ENCODE measurements at regions not wholly inside any gene's neighbourhood (a gene's known extent, or its start where the extent isn't known, plus 50 kb on each side); places are given as distances from the start of the nearest gene placed in this dataset.

DNA sequence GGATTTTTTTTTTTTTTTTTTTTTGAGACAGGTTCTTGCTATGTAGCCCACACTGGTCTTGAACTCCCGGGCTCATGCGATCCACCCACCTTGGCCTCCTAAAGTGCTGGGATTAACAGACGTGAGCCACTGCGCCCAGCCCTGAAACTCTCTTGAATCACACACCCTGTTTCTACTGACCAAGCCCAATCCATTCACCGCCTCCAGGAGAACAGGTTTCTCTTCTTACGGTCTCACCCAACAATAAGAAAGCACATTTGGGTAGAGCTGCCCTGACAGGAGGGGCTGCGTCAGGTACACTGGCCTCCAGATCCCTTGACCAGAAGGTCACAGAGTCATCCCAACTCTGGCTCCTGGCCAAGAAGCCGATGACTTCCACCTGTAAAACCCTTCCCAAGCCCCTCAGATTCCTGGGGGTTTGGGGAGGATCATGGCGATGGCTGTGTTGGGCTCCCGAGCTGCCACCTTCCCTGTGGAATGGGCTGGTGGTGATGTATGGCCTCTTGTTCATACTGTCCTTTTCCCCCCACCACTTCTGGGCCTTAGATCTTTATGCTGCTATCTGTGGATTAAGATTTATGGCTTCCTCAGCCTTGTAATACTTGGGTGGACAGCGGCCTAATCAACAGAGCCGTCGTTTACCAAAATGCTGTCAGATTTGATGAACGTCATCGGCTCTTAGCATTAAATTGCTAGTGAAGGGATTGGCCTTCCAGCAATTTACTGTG is 89.1 kb downstream of the KATNIP start:
- no peak for TF ChIP-seq POLR2A (IDR thresholded peaks at IDR 0.05; ENCODE audit: low read depth, low read length)
- no peak for TF ChIP-seq TAF1 (IDR thresholded peaks at IDR 0.05; ENCODE audit: borderline replicate concordance, low read depth, low read length)
- no peak for TF ChIP-seq POLR2AphosphoS5 (IDR thresholded peaks at IDR 0.05; ENCODE audit: low read depth, low read length)

All from GM12892 (cell line).